HL-60 (cell line): ENCODE measurements at regions not wholly inside any gene's neighbourhood (a gene's known extent, or its start where the extent isn't known, plus 50 kb on each side); places are given as distances from the start of the nearest gene placed in this dataset.

Experiments
- DNase-seq, 2 experiments: peaks; one replicate each; pipeline ENCODE4 v3.0.0-alpha.2; 2010 to 2020; ENCODE audit warnings: low read depth in 1 of 2, low spot score in 1 of 2
- H3K27ac ChIP-seq: fragments of 250-450 bp; sonication (Bioruptor Pico); replicated peaks from 2 replicates; pipeline ENCODE4 v1.5.1; 2020; ENCODE audit warnings: mild to moderate bottlenecking, moderate library complexity
- H3K27me3 ChIP-seq: fragments of 250-450 bp; sonication (Bioruptor Pico); 2 replicates; pipeline ENCODE4 v1.5.1; 2021; ENCODE audit warnings: mild to moderate bottlenecking, moderate library complexity; ENCODE audit not compliant: insufficient read depth, poor library complexity, severe bottlenecking
- H3K4me3 ChIP-seq: replicated peaks from 2 replicates; pipeline ENCODE4 v1.5.1; 2011; ENCODE audit warnings: mild to moderate bottlenecking, control low read depth, low read length; ENCODE audit not compliant: insufficient read depth
- GABPA ChIP-seq: IDR thresholded peaks from 2 replicates; pipeline ENCODE4 v1.6.1; 2012; ENCODE audit warnings: low read depth
- POLR2AphosphoS5 ChIP-seq: IDR thresholded peaks from 2 replicates; pipeline ENCODE4 v1.6.1; 2012; ENCODE audit warnings: low read depth
- SPI1 ChIP-seq: IDR thresholded peaks from 2 replicates; pipeline ENCODE4 v1.6.1; 2012; ENCODE audit warnings: low read depth, mild to moderate bottlenecking, borderline replicate concordance
- TF ChIP-seq, protein P1 (sequence below): IDR thresholded peaks from one replicate; pipeline ENCODE4 v1.5.1; 2011; ENCODE audit warnings: low read length, control low read depth, inconsistent platforms; ENCODE audit not compliant: insufficient read depth
- TF ChIP-seq, protein P2 (sequence below): IDR thresholded peaks from 2 replicates; pipeline ENCODE4 v1.6.1; 2012; ENCODE audit warnings: low read depth; ENCODE audit not compliant: insufficient replicate concordance

DNA sequence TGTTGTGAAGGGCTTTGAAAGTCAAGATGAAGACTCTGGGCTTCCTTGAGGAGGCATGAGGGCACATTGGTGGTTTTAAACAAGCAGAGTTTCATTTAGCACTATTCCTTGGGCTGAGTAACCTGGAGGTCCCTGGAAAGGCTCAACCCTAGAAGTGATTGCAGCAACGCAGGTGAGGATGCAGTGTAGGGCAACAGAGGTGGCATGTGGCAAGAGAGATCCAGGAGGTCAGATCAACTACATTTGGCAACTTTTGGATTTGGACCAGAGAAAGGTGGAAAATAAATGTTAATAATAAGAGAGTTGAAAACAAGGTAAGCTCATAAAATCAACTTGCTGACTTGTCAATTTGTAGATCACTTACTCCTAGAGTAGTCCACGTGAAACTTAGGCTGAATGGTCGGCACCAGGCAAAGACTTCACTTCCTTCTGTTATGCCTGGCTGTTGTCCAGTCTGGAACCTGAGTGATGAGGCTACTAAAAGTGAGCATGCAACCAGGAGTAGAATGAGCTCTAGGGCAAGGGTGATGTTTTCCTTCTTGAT is 414.6 kb upstream of the ZMIZ1 start:
- DNase-seq = no peak
- Histone ChIP-seq H3K27ac (no peak overlapping the region), H3K4me3 (no peak overlapping the region), H3K27me3 (no peaks in the 10 kb centered on the region)
- TF ChIP-seq GABPA (no peak), POLR2AphosphoS5 (no peak), SPI1 (no peak)
- TF ChIP-seq, protein P1, sequence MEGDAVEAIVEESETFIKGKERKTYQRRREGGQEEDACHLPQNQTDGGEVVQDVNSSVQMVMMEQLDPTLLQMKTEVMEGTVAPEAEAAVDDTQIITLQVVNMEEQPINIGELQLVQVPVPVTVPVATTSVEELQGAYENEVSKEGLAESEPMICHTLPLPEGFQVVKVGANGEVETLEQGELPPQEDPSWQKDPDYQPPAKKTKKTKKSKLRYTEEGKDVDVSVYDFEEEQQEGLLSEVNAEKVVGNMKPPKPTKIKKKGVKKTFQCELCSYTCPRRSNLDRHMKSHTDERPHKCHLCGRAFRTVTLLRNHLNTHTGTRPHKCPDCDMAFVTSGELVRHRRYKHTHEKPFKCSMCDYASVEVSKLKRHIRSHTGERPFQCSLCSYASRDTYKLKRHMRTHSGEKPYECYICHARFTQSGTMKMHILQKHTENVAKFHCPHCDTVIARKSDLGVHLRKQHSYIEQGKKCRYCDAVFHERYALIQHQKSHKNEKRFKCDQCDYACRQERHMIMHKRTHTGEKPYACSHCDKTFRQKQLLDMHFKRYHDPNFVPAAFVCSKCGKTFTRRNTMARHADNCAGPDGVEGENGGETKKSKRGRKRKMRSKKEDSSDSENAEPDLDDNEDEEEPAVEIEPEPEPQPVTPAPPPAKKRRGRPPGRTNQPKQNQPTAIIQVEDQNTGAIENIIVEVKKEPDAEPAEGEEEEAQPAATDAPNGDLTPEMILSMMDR = no peak
- TF ChIP-seq, protein P2, sequence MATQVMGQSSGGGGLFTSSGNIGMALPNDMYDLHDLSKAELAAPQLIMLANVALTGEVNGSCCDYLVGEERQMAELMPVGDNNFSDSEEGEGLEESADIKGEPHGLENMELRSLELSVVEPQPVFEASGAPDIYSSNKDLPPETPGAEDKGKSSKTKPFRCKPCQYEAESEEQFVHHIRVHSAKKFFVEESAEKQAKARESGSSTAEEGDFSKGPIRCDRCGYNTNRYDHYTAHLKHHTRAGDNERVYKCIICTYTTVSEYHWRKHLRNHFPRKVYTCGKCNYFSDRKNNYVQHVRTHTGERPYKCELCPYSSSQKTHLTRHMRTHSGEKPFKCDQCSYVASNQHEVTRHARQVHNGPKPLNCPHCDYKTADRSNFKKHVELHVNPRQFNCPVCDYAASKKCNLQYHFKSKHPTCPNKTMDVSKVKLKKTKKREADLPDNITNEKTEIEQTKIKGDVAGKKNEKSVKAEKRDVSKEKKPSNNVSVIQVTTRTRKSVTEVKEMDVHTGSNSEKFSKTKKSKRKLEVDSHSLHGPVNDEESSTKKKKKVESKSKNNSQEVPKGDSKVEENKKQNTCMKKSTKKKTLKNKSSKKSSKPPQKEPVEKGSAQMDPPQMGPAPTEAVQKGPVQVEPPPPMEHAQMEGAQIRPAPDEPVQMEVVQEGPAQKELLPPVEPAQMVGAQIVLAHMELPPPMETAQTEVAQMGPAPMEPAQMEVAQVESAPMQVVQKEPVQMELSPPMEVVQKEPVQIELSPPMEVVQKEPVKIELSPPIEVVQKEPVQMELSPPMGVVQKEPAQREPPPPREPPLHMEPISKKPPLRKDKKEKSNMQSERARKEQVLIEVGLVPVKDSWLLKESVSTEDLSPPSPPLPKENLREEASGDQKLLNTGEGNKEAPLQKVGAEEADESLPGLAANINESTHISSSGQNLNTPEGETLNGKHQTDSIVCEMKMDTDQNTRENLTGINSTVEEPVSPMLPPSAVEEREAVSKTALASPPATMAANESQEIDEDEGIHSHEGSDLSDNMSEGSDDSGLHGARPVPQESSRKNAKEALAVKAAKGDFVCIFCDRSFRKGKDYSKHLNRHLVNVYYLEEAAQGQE = no peak

DNA sequence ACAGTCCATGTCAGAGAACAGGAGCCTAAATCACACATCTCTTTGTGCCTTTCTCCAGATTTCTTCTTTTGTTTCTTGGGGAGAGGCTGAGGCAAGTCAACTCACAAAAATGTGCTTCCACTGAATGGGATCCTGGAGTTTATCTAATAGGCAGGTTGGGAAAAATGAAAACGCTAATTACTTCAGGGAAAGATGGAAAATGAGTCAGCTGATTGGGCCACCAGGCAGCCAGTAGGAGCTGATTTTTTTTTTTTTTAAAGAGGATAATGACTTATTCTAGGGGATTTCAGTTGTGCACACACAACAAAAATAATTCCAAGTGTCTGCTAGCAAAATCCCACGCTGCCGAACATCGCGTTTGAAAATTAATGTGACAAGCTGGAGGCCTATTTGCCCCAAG is 412.8 kb upstream of the ZMIZ1 start:
- no peak overlapping the region for H3K4me3 ChIP-seq
- TF ChIP-seq, protein P1 = no peak
- TF ChIP-seq, protein P2 = no peak
- no peak for TF ChIP-seq SPI1
- no peak for TF ChIP-seq POLR2AphosphoS5
- TF ChIP-seq GABPA = no peak
- no peak for DNase-seq
- H3K27ac ChIP-seq = no peak overlapping the region
- H3K27me3 ChIP-seq = no peaks in the 10 kb centered on the region

DNA sequence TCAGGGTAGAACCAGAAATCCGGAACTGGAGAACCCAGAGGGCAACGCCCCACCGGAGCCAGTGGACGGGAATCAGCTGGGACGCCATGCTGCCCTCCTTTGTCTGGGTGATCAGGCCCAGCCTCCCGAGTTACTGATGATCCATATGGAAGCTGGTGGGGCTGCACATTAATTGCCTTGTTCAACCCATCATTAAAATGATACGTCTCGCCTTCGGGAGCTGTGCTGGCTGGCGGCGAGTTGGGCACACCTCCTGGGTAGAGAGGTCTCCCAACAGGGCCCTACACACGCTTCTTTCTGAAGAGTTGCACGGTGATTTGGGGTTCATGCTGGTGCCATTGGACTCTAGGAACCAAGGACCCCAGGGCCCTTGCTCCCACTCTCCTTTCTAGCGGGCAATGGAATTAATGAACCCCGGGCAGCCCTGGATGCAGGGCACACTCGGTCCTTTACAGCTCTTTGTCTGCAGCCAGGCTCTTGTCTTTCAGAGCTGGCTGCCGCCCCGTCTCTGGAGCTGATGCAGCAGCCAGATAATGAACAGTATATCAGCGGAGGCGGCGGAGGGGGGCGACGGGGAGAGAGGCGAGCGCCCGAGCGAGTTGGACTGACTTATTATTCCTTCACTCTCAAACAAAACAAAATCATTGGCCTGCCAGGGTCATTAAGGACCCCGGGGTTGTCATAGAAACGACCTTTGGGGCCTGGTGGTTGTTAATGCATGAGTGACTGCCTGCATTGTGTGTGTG is 412.2 kb upstream of the ZMIZ1 start:
- TF ChIP-seq, protein P2 = no peak
- TF ChIP-seq POLR2AphosphoS5 (no peak), SPI1 (no peak), GABPA (no peak)
- TF ChIP-seq, protein P1 = no peak
- no peak overlapping the region for H3K4me3 ChIP-seq
- no peak for DNase-seq
- no peak overlapping the region for H3K27ac ChIP-seq
- H3K27me3 ChIP-seq = no peaks in the 10 kb centered on the region
